ENCODE measurements at regions not wholly inside any gene's neighbourhood (a gene's known extent, or its start where the extent isn't known, plus 50 kb on each side); places are given as distances from the start of the nearest gene placed in this dataset.

- TF ChIP-seq CTCF (IDR thresholded peaks at IDR 0.05; ENCODE audit: insufficient read depth, low read depth, low read length) (no peak), EZH2 (IDR thresholded peaks at IDR 0.05; ENCODE audit: insufficient read depth, low read length) (no peak)
These were observed 140.3 kb downstream of the PDHA2 start for GRCh38 chr4:95979961-95980876.
